MG63 (cell line): ENCODE measurements at regions not wholly inside any gene's neighbourhood (a gene's known extent, or its start where the extent isn't known, plus 50 kb on each side); places are given as distances from the start of the nearest gene placed in this dataset.
"Not testable (repeated sequence)": the region's sequence is repeated elsewhere in the genome, so short reads cannot be mapped to it uniquely, and the experiment has no call there.

Experiments
- DNase-seq: peaks from one replicate; pipeline ENCODE4 v3.0.0-alpha.2; 2020
- H3K27me3 ChIP-seq: fragments of 250-450 bp; sonication (Bioruptor Pico); 2 replicates; pipeline ENCODE4 v1.5.1; 2020; ENCODE audit warnings: mild to moderate bottlenecking, moderate library complexity
- H3K36me3 ChIP-seq: fragments of 250-450 bp; sonication (Bioruptor Pico); 2 replicates; pipeline ENCODE4 v1.5.1; 2020; ENCODE audit warnings: mild to moderate bottlenecking, moderate library complexity
- H3K4me3 ChIP-seq: fragments of 250-450 bp; sonication (Bioruptor Pico); 2 replicates; pipeline ENCODE4 v1.5.1; 2020; ENCODE audit warnings: mild to moderate bottlenecking, moderate library complexity
- H3K9me3 ChIP-seq: fragments of 250-450 bp; sonication (Bioruptor Pico); 2 replicates; pipeline ENCODE4 v1.5.1; 2020; ENCODE audit warnings: mild to moderate bottlenecking, moderate library complexity

GRCh38 chr2:224174521-224174920 is 135.4 kb upstream of the SERPINE2 start:
- no peak for DNase-seq
- no peak overlapping the region for H3K4me3 ChIP-seq
- no peaks in the 10 kb centered on the region for H3K27me3 ChIP-seq
- H3K9me3 ChIP-seq = no peaks in the 10 kb centered on the region
- no peaks in the 10 kb centered on the region for H3K36me3 ChIP-seq

GRCh38 chr2:224173933-224174332 is 134.8 kb upstream of the SERPINE2 start:
- Histone ChIP-seq H3K4me3 (no peak overlapping the region), H3K9me3 (no peaks in the 10 kb centered on the region), H3K27me3 (no peaks in the 10 kb centered on the region), H3K36me3 (no peaks in the 10 kb centered on the region)
- no peak for DNase-seq

- Histone ChIP-seq H3K9me3 (no peaks in the 10 kb centered on the region), H3K4me3 (no peak overlapping the region), H3K27me3 (no peaks in the 10 kb centered on the region), H3K36me3 (no peaks in the 10 kb centered on the region)
- DNase-seq = no peak
Measured at GRCh38 chr2:224173210-224173609, 134.1 kb upstream of the SERPINE2 start.

GRCh38 chr2:224171226-224171625 is 132.1 kb upstream of the SERPINE2 start:
- Histone ChIP-seq H3K27me3 (no peaks in the 10 kb centered on the region), H3K9me3 (no peaks in the 10 kb centered on the region), H3K4me3 (no peak overlapping the region), H3K36me3 (no peaks in the 10 kb centered on the region)
- no peak for DNase-seq

GRCh38 chr2:224169847-224170246 is 130.8 kb upstream of the SERPINE2 start:
- Histone ChIP-seq H3K9me3 (no peaks in the 10 kb centered on the region), H3K4me3 (no peak overlapping the region), H3K36me3 (no peaks in the 10 kb centered on the region), H3K27me3 (no peaks in the 10 kb centered on the region)
- no peak for DNase-seq

GRCh38 chr2:224167781-224168180 is 128.7 kb upstream of the SERPINE2 start:
- not testable (repeated sequence) for H3K4me3 ChIP-seq, DNase-seq, H3K36me3 ChIP-seq

GRCh38 chr2:224166654-224167053 is 127.6 kb upstream of the SERPINE2 start:
- no peak for DNase-seq
- H3K27me3 ChIP-seq = no peaks in the 10 kb centered on the region
- H3K36me3 ChIP-seq = no peaks in the 10 kb centered on the region
- no peak overlapping the region for H3K4me3 ChIP-seq
- H3K9me3 ChIP-seq = no peaks in the 10 kb centered on the region

More at GRCh38 chr2:224167781-224168180, 128.7 kb upstream of the SERPINE2 start:
- H3K27me3 ChIP-seq, H3K9me3 ChIP-seq: not testable (repeated sequence)

GRCh38 chr2:224165901-224166319 is 126.8 kb upstream of the SERPINE2 start:
- H3K9me3 ChIP-seq = no peaks in the 10 kb centered on the region
- H3K27me3 ChIP-seq = no peaks in the 10 kb centered on the region
- H3K4me3 ChIP-seq = no peak overlapping the region
- H3K36me3 ChIP-seq = no peaks in the 10 kb centered on the region
- no peak for DNase-seq

- Histone ChIP-seq H3K36me3 (no peaks in the 10 kb centered on the region), H3K9me3 (no peaks in the 10 kb centered on the region), H3K4me3 (no peak overlapping the region), H3K27me3 (no peaks in the 10 kb centered on the region)
- DNase-seq = no peak
Measured at GRCh38 chr2:224163566-224164307, 124.7 kb upstream of the SERPINE2 start.

GRCh38 chr2:224162122-224162521 is 123.0 kb upstream of the SERPINE2 start:
- DNase-seq = no peak
- H3K27me3 ChIP-seq = no peaks in the 10 kb centered on the region
- no peaks in the 10 kb centered on the region for H3K9me3 ChIP-seq
- no peak overlapping the region for H3K4me3 ChIP-seq
- H3K36me3 ChIP-seq = no peaks in the 10 kb centered on the region

GRCh38 chr2:224161712-224162111 is 122.6 kb upstream of the SERPINE2 start:
- H3K36me3 ChIP-seq = no peaks in the 10 kb centered on the region
- H3K4me3 ChIP-seq = no peak overlapping the region
- no peaks in the 10 kb centered on the region for H3K9me3 ChIP-seq
- H3K27me3 ChIP-seq = no peaks in the 10 kb centered on the region
- no peak for DNase-seq

- Histone ChIP-seq H3K27me3 (no peaks in the 10 kb centered on the region), H3K4me3 (no peak overlapping the region), H3K36me3 (no peaks in the 10 kb centered on the region), H3K9me3 (no peaks in the 10 kb centered on the region)
- DNase-seq = peak; percentile 68
Measured at GRCh38 chr2:224160917-224161316, 121.8 kb upstream of the SERPINE2 start.

GRCh38 chr2:224159345-224159928 is 120.4 kb upstream of the SERPINE2 start:
- no peaks in the 10 kb centered on the region for H3K27me3 ChIP-seq
- no peak for DNase-seq
- H3K9me3 ChIP-seq = no peaks in the 10 kb centered on the region
- H3K36me3 ChIP-seq = no peaks in the 10 kb centered on the region
- H3K4me3 ChIP-seq = no peak overlapping the region

- DNase-seq = no peak
- Histone ChIP-seq H3K4me3 (no peak overlapping the region), H3K36me3 (no peaks in the 10 kb centered on the region), H3K9me3 (no peaks in the 10 kb centered on the region), H3K27me3 (no peaks in the 10 kb centered on the region)
Measured at GRCh38 chr2:224158831-224159230, 119.7 kb upstream of the SERPINE2 start.

- no peaks in the 10 kb centered on the region for H3K9me3 ChIP-seq
- H3K27me3 ChIP-seq = no peaks in the 10 kb centered on the region
- H3K4me3 ChIP-seq = no peak overlapping the region
- H3K36me3 ChIP-seq = no peaks in the 10 kb centered on the region
- DNase-seq = no peak
Measured at GRCh38 chr2:224158061-224158460, 119.0 kb upstream of the SERPINE2 start.

- Histone ChIP-seq H3K4me3 (no peak overlapping the region), H3K9me3 (no peaks in the 10 kb centered on the region), H3K27me3 (no peaks in the 10 kb centered on the region), H3K36me3 (no peaks in the 10 kb centered on the region)
- DNase-seq = no peak
Measured at GRCh38 chr2:224157655-224158054, 118.6 kb upstream of the SERPINE2 start.

GRCh38 chr2:224156436-224156835 is 117.3 kb upstream of the SERPINE2 start:
- Histone ChIP-seq H3K4me3 (no peak overlapping the region), H3K27me3 (no peaks in the 10 kb centered on the region), H3K36me3 (no peaks in the 10 kb centered on the region), H3K9me3 (no peaks in the 10 kb centered on the region)
- DNase-seq = no peak

- H3K27me3 ChIP-seq = no peaks in the 10 kb centered on the region
- no peak overlapping the region for H3K4me3 ChIP-seq
- no peak for DNase-seq
- H3K9me3 ChIP-seq = no peaks in the 10 kb centered on the region
- H3K36me3 ChIP-seq = no peaks in the 10 kb centered on the region
Measured at GRCh38 chr2:224155896-224156295, 116.8 kb upstream of the SERPINE2 start.
